Peyer's patch (tissue), 4 donors: ENCODE measurements at regions not wholly inside any gene's neighbourhood (a gene's known extent, or its start where the extent isn't known, plus 50 kb on each side); places are given as distances from the start of the nearest gene placed in this dataset.

Source experiments
- DNase-seq, 3 donors: peaks; one replicate each; pipeline ENCODE4 v3.0.0-alpha.2; 2017 to 2019
- H3K27ac ChIP-seq, 4 donors: fragments of 200-600 bp; sonication (generic); one replicate each; pipeline ENCODE4 v1.5.1; 2016 to 2019
- H3K27me3 ChIP-seq, 2 donors: fragments of 200-600 bp; sonication (generic); one replicate each; pipeline ENCODE4 v1.5.1; 2019
- H3K36me3 ChIP-seq, 3 donors: fragments of 200-600 bp; sonication (generic); one replicate each; pipeline ENCODE4 v1.5.1; 2016 to 2019
- H3K4me1 ChIP-seq, 4 donors: fragments of 200-600 bp; sonication (generic); one replicate each; pipeline ENCODE4 v1.5.1; 2016 to 2019
- H3K4me3 ChIP-seq, 4 donors: fragments of 200-600 bp; sonication (generic); 1 replicate in 3 of 4; 2 replicates in 1 of 4; pipeline ENCODE4 v1.5.1; 2016 to 2019; ENCODE audit warnings: mild to moderate bottlenecking in 1 of 4
- H3K9me3 ChIP-seq, 4 donors: fragments of 200-600 bp; sonication (generic); one replicate each; pipeline ENCODE4 v1.5.1; 2016 to 2019; ENCODE audit warnings: mild to moderate bottlenecking in 1 of 4
- POLR2A ChIP-seq, 2 donors: fragments of 450-650 bp; IDR thresholded peaks; one replicate each; pipeline ENCODE4 v1.5.1; 2017; ENCODE audit warnings: antibody characterized with exemption in 2 of 2, mild to moderate bottlenecking in 2 of 2, moderate library complexity in 2 of 2
- TF ChIP-seq, protein P1 (sequence below), 6 experiments: fragments of 450-650 bp in 4 of 6; fragments of 200-600 bp in 2 of 6; sonication (generic) in 1 of 6; IDR thresholded peaks; one replicate each; pipeline ENCODE4 v1.5.1; 2017 to 2019; ENCODE audit warnings: antibody characterized with exemption in 6 of 6, mild to moderate bottlenecking in 3 of 6, moderate library complexity in 1 of 6

DNA sequence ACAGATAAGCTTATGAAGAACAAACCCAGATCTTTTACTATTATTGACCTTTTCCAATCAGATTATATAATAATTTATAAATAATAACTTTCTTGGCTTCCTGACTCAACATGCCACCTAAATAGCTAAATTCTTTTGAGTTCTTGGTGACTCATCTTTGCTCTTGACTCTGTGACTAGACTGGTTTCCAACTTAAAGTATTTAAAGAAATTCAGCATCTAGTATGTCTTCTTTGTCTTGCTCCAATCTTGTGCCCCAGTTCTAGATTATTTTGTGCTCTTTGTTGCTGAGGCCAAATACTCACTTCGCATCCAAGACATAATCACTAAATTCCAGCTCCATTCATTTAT is 483.2 kb upstream of the TBL1XR1 start:
- Histone ChIP-seq H3K27ac (no peak overlapping the region), H3K27me3 (no peaks in the 10 kb centered on the region), H3K4me3 (no peak overlapping the region), H3K36me3 (no peaks in the 10 kb centered on the region), H3K9me3 (no peaks in the 10 kb centered on the region), H3K4me1 (no peaks in the 10 kb centered on the region)
- no peak for DNase-seq
- TF ChIP-seq, protein P1, sequence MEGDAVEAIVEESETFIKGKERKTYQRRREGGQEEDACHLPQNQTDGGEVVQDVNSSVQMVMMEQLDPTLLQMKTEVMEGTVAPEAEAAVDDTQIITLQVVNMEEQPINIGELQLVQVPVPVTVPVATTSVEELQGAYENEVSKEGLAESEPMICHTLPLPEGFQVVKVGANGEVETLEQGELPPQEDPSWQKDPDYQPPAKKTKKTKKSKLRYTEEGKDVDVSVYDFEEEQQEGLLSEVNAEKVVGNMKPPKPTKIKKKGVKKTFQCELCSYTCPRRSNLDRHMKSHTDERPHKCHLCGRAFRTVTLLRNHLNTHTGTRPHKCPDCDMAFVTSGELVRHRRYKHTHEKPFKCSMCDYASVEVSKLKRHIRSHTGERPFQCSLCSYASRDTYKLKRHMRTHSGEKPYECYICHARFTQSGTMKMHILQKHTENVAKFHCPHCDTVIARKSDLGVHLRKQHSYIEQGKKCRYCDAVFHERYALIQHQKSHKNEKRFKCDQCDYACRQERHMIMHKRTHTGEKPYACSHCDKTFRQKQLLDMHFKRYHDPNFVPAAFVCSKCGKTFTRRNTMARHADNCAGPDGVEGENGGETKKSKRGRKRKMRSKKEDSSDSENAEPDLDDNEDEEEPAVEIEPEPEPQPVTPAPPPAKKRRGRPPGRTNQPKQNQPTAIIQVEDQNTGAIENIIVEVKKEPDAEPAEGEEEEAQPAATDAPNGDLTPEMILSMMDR (IDR thresholded peaks at IDR 0.05), result no peak

DNA sequence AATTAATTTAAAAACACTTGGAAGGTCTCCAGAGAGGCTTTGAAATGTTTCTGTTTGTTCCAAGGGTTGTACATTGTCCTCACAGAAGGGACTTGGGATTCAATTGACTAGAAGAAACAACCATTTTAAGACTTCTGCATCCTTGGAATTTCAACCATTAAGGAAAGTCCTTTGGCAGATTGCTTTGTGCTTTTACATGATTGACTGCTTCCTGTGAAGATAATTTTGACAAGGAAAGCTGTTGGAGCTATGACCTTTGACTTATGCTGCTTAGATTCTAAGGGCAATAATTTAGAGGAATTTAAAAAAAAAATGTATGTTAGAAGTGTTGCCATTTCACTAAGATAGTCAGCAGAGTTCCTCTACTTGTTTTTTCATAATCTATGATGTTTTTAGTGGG is 483.9 kb upstream of the TBL1XR1 start:
- DNase-seq, result no peak
- Histone ChIP-seq H3K4me3 (no peak overlapping the region), H3K27ac (no peak overlapping the region), H3K27me3 (no peaks in the 10 kb centered on the region), H3K4me1 (no peaks in the 10 kb centered on the region), H3K9me3 (no peaks in the 10 kb centered on the region), H3K36me3 (no peaks in the 10 kb centered on the region)
- TF ChIP-seq, protein P1 (IDR thresholded peaks at IDR 0.05), result no peak
- no peak for TF ChIP-seq POLR2A (IDR thresholded peaks at IDR 0.05)

DNA sequence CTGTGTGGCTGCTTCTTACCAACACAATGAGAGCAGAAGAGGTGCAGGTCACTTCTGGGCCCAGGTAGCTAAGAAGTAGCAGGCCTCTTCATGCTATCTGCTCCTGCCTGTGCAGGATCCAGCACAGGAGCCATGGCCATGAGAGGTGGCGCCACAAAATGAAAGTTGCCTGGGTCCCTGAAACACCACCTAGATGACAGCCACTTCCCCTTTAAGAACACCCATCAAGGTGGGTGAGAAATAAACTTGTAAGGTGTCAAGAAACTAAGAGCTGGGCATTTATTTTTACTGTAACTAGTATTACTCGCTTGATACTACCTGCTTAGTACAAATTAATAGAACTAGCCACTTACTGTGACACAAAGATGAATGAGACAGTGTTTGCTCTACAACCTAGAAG is 484.6 kb upstream of the TBL1XR1 start:
- Histone ChIP-seq H3K4me3 (no peak overlapping the region), H3K27me3 (no peaks in the 10 kb centered on the region), H3K4me1 (no peaks in the 10 kb centered on the region), H3K9me3 (no peaks in the 10 kb centered on the region), H3K27ac (no peak overlapping the region), H3K36me3 (no peaks in the 10 kb centered on the region)
- TF ChIP-seq, protein P1 (IDR thresholded peaks at IDR 0.05), result no peak
- TF ChIP-seq POLR2A (IDR thresholded peaks at IDR 0.05), result no peak
- DNase-seq, result no peak

DNA sequence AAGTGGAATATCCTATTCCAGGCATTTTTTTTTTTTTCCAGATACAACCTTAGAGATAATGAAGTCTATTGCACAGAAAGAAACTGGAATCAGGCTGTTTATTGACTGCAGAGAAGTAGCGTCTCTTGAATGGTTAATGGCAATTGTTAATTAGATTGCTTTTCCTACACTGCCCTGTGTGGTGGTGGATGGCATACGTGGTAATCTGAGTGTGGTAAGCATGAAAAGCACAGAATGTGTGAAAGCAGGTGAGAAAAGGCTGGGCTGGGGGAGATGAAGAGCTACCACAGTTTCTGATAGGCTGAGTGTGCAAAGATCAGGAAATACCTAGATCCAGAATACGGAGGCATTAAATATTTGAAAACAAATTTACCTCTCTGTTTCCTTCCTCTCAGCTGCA is 486.3 kb upstream of the TBL1XR1 start:
- no peaks in the 10 kb centered on the region for H3K27me3 ChIP-seq

DNA sequence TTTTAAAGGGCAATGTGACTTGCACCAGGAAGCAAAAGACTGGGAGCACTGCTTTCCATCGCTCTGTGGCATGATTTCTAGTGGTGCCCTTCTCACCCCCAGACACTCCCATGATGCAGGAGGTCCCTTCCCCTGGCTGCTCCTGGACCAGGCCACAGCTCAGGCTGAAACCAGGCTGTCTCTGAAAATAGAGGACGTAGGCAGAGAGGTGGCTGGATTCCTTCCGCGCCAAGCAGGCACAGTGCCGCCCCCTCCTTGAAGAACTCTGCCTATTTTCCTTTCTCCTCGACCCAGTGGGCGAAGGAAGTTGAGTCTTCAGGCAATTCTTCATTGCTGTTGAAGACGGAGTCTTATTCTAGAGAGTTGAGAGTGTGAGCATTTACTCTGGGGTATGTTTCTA is 489.4 kb upstream of the TBL1XR1 start:
- no peak overlapping the region for H3K4me3 ChIP-seq
- H3K36me3 ChIP-seq, result no peaks in the 10 kb centered on the region
- DNase-seq, result no peak
- TF ChIP-seq, protein P1 (IDR thresholded peaks at IDR 0.05), result no peak
- no peaks in the 10 kb centered on the region for H3K27me3 ChIP-seq
- no peaks in the 10 kb centered on the region for H3K9me3 ChIP-seq
- H3K4me1 ChIP-seq, result no peaks in the 10 kb centered on the region
- H3K27ac ChIP-seq, result no peak overlapping the region

More for the DNA sequence above, 486.3 kb upstream of the TBL1XR1 start:
- H3K36me3 ChIP-seq, result no peaks in the 10 kb centered on the region
- H3K4me1 ChIP-seq, result no peaks in the 10 kb centered on the region
- no peak overlapping the region for H3K27ac ChIP-seq
- TF ChIP-seq, protein P1 (IDR thresholded peaks at IDR 0.05), result no peak
- no peaks in the 10 kb centered on the region for H3K9me3 ChIP-seq
- H3K4me3 ChIP-seq, result no peak overlapping the region
- DNase-seq, result no peak

DNA sequence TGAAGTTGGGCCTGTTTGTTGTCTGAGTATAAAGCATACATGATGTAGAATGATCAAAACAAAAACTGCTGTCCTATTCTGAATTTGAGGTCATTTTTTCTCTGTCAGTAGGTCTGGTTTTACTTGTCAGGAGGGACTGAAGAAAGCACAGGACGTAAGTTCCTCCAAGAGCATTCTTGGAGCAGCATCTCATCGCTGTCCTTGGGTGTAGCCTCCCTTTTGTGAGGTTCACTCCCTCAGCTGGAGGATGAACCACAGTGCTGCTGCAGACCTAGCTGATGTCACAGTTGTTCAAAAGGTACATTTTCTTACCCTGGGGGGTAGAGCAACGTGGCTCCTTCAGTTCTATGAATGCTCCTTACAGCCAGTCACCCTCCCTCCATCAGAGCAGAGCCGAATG is 490.0 kb upstream of the TBL1XR1 start:
- no peak for TF ChIP-seq POLR2A (IDR thresholded peaks at IDR 0.05)
- TF ChIP-seq, protein P1 (IDR thresholded peaks at IDR 0.05), result no peak

More for the DNA sequence above, 490.0 kb upstream of the TBL1XR1 start:
- H3K4me1 ChIP-seq, result no peaks in the 10 kb centered on the region
- no peak for DNase-seq
- no peaks in the 10 kb centered on the region for H3K9me3 ChIP-seq
- no peak overlapping the region for H3K27ac ChIP-seq
- H3K27me3 ChIP-seq, result no peaks in the 10 kb centered on the region
- H3K4me3 ChIP-seq, result no peak overlapping the region
- H3K36me3 ChIP-seq, result no peaks in the 10 kb centered on the region
